Spinal cord (tissue), 9 donors: ENCODE measurements at regions not wholly inside any gene's neighbourhood (a gene's known extent, or its start where the extent isn't known, plus 50 kb on each side); places are given as distances from the start of the nearest gene placed in this dataset.

ENCODE experiments used
- DNase-seq, 6 donors: peaks; one replicate each; pipeline versions ENCODE4 v3.0.0 to v3.0.0-alpha.2; 2013 to 2015; ENCODE audit warnings: low spot score in 6 of 6, low read depth in 4 of 6
- H3K27ac ChIP-seq: one replicate; pipeline ENCODE4 v1.5.1; 2013; ENCODE audit warnings: low read depth, low read length, control low read depth
- H3K27me3 ChIP-seq: one replicate; pipeline ENCODE4 v1.6.1; 2013; ENCODE audit warnings: low read length; ENCODE audit not compliant: control insufficient read depth, insufficient read depth
- H3K36me3 ChIP-seq: one replicate; pipeline ENCODE4 v1.6.1; 2013; ENCODE audit warnings: low read length; ENCODE audit not compliant: control insufficient read depth, insufficient read depth
- H3K4me1 ChIP-seq: one replicate; pipeline ENCODE4 v1.6.1; 2013; ENCODE audit warnings: low read length; ENCODE audit not compliant: control insufficient read depth, insufficient read depth
- H3K4me3 ChIP-seq: one replicate; pipeline ENCODE4 v1.5.1; 2013; ENCODE audit warnings: low read depth, low read length, control low read depth
- H3K9me3 ChIP-seq: one replicate; pipeline ENCODE4 v1.6.1; 2013; ENCODE audit warnings: low read length; ENCODE audit not compliant: control insufficient read depth, insufficient read depth
- WGBS: methylation state at CpG from one replicate; pipeline ENCODE4 v1.1.5; 2013; ENCODE audit warnings: missing lambda C conversion rate; ENCODE audit not compliant: insufficient coverage; 5-methylcytosine and 5-hydroxymethylcytosine counted together
- donor health status: healthy.

DNA sequence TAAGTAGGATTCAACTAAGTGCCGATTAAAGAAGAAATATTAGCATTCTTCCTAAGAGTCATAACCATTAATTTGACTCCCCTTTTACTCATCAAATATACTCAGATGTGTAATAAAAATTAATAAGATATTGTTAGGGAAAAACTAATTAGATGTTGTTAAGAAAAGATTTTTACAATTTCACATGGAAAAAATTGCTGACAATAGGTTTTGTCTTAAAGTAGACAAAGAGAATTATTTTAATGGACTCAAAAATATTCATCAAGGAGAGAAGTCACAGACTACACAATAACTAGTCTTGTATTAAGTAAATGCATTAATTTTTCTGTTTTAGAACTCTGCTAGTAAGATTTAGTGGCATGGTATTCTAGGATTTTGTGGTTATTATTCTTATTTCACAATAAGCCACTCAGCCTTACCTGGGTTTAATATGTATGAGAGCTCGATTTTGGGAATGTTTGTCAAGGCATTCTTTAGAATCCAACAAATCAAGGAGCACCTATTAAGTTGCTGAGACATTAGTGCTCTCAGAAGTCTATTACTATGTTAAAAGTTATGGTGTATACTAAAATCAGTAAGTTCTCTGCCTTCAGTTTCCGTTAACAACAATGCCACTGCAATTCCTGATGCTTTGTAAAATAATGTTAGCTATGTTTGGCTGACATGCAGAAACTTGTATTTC is 110.2 kb upstream of the UGT8 start:
- DNase-seq = no peak
- Histone ChIP-seq H3K4me3 (no peak overlapping the region), H3K9me3 (peaks cover 3% of the 10 kb centered on the region), H3K27me3 (no peaks in the 10 kb centered on the region), H3K36me3 (no peaks in the 10 kb centered on the region), H3K4me1 (no peaks in the 10 kb centered on the region), H3K27ac (no peak overlapping the region)
- no CpG with 5 or more reads among the region's 3 CpGs for WGBS

DNA sequence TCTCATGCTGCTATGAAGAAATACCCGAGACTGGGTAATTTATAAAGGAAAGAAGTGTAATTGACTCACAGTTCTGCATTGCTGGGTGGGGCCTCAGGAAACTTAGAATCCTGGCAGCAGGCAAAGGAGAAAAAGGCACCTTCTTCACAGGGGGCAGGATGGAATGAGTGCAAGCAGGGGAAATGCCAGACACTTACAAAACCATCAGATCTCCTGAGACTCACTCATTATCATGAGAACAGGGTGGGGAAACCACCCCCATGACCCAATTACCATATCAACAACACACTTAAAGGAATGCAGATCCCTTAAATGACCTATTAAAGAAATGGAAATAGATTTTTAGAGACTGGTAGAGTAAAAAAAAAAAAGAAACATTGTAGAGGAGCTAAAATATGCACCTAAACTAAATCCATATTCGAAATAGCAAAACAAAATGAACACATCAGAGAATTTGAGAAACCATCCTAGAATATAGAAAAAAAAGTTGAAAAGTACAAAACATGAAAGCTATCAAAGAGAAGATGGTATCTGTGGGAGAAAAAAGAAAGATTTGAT is 104.3 kb upstream of the UGT8 start:
- WGBS = 80% methylated on average over 1 of the region's 2 CpGs
- DNase-seq = no peak
- H3K27ac ChIP-seq = no peak overlapping the region
- no peaks in the 10 kb centered on the region for H3K36me3 ChIP-seq
- H3K4me1 ChIP-seq = no peaks in the 10 kb centered on the region
- H3K9me3 ChIP-seq = peaks cover 3% of the 10 kb centered on the region
- no peaks in the 10 kb centered on the region for H3K27me3 ChIP-seq
- no peak overlapping the region for H3K4me3 ChIP-seq

DNA sequence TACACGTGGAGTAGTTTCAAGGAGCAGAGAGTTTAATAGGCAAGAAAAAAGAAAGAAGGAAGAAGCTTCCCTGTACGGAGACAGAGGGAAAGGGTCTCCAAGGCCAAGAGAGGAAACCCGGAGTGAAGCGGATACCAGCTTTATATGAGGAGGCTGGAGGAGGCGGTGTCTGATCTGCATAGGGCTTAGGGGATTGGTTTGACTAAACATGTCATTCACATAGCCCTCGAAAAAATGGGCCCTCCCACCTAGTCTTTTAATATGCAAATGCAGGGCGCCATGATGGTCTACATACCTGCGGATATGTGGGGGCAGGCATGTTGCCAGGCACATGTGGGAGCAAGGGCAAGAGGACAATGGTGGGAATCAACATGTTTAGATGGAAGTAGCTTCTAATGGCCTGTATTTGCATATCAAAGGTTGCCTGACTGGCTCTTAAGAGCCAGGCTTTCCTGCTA is 103.1 kb upstream of the UGT8 start:
- DNase-seq = peak in 2 of 6 donors; percentile 5 to 13
- no peak overlapping the region for H3K4me3 ChIP-seq
- no peaks in the 10 kb centered on the region for H3K4me1 ChIP-seq
- 45% methylated on average over 6 of the region's 8 CpGs for WGBS
- H3K27ac ChIP-seq = no peak overlapping the region
- no peaks in the 10 kb centered on the region for H3K36me3 ChIP-seq
- H3K27me3 ChIP-seq = no peaks in the 10 kb centered on the region
- peaks cover 3% of the 10 kb centered on the region for H3K9me3 ChIP-seq

DNA sequence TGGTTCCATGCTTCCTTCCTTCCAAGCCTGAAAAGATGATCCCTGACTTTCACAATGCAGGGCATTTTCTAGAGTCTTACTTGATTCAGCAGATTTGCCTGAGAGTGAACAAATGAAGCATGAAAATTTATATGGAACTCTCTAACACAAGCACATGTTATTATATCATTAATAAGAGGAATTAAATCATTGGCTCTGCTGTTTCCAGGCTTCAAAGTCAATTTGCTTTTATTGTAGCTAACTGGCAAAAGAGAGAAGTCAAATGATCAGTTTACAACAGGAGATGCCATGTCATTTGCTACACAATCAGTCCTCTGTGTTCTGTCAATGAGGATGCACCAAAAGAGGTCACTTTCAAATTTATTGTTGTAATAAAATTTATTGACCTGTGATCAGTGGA is 101.5 kb upstream of the UGT8 start:
- Histone ChIP-seq H3K36me3 (no peaks in the 10 kb centered on the region), H3K27ac (no peak overlapping the region), H3K27me3 (no peaks in the 10 kb centered on the region), H3K9me3 (peaks cover 3% of the 10 kb centered on the region), H3K4me1 (no peaks in the 10 kb centered on the region), H3K4me3 (no peak overlapping the region)
- DNase-seq = peak in 1 of 6 donors; percentile 2

DNA sequence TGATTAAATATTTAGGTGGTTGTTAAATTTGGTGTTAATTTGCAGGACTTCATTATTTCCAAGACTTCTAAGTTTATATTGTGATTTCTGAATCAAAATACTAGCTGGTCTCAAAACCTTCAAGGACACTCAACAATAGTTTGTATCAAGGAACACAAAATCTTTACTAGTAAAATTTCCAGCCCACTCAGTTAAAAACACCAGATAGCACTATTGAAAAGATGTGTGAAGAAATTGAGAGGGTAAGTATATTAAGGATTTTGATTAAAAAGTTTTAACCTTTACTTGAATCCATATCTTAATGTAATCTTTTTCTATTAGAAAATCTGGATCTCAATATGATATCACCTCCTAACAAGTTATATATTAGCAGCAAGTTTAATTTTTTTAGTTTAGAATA is 89.3 kb upstream of the UGT8 start:
- Histone ChIP-seq H3K4me1 (no peaks in the 10 kb centered on the region), H3K27ac (no peak overlapping the region), H3K36me3 (no peaks in the 10 kb centered on the region), H3K4me3 (no peak overlapping the region), H3K27me3 (no peaks in the 10 kb centered on the region), H3K9me3 (no peaks in the 10 kb centered on the region)
- peak in 1 of 6 donors; percentile 6 for DNase-seq

DNA sequence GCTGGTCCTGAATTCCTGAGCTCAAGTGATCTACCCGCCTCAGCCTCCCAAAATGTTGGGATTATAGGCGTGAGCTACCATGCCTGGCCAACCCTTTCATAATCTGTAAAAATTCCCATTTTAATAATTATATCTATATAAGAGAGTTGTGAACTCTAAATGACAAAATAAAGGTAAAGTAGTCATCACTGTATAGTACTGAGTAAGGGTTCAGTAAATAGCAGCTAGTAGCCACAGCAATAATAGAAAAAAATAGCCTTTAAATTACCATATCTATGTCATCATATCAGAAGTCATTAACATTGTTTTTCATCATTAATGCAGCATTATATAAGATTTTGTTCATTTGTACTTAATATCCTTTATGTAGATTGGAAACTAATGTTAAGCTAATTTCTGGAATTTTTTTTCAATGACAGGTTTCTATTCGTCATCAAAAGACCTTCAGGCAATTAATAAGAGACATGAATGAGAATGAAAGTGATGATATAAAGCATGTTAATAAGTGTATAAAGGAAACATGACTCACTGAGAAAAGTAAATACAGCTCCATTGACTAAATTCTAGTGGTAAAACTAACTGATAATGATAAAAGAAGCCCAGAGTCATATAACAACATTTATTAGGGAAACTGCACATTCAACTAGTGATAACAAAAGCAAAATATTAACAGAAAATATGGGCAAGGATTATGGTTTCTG is 85.9 kb upstream of the UGT8 start:
- Histone ChIP-seq H3K4me1 (no peaks in the 10 kb centered on the region), H3K4me3 (no peak overlapping the region), H3K27ac (no peak overlapping the region), H3K9me3 (no peaks in the 10 kb centered on the region), H3K27me3 (no peaks in the 10 kb centered on the region), H3K36me3 (no peaks in the 10 kb centered on the region)
- WGBS = no CpG with 5 or more reads among the region's 3 CpGs
- DNase-seq = no peak

DNA sequence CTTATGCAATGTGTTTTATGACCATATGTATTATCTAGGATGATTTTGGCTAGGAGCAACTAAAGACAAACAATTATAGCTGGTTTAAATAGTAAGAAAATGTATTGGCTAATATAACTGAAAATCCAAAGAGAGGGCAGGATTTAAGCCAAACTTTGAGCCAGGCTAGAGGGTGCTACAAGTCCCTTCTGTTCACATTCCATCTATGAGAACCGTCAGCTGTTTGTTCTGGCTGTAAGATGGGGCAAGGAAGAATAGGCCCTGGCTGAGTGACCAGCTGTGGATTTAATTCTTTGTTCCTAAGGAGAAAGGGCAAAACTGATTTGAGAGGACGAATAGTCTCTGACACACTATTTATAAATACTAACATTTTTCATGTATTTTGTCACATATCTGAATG is 79.2 kb upstream of the UGT8 start:
- no peak overlapping the region for H3K27ac ChIP-seq
- no CpG with 5 or more reads among the region's 2 CpGs for WGBS

DNA sequence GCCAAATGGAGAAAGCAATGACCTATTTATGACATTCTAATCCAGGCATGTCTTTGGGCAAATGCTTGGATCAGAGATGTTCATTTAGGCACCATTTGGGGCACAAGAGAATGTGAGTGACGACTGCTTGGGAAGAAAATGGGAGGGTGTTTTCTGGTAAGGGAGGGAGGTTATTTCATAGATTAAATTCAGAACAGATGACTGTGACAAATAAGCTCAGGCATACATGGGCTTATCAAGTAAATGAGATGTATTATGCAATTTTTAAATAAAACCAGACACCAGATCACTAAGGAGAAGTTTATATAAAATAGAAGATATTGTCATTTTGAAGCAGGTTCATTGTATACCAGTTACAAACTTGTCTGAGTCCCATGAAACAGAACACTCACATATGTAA is 71.4 kb upstream of the UGT8 start:
- Histone ChIP-seq H3K4me1 (no peaks in the 10 kb centered on the region), H3K4me3 (no peak overlapping the region), H3K27ac (no peak overlapping the region), H3K27me3 (no peaks in the 10 kb centered on the region), H3K9me3 (no peaks in the 10 kb centered on the region), H3K36me3 (no peaks in the 10 kb centered on the region)
- DNase-seq = no peak
- 71% methylated on average over 1 of the region's 1 CpG for WGBS

More for the DNA sequence above, 79.2 kb upstream of the UGT8 start:
- H3K36me3 ChIP-seq = no peaks in the 10 kb centered on the region
- DNase-seq = peak in 1 of 6 donors; percentile 5
- no peaks in the 10 kb centered on the region for H3K27me3 ChIP-seq
- no peak overlapping the region for H3K4me3 ChIP-seq
- no peaks in the 10 kb centered on the region for H3K9me3 ChIP-seq
- H3K4me1 ChIP-seq = no peaks in the 10 kb centered on the region

DNA sequence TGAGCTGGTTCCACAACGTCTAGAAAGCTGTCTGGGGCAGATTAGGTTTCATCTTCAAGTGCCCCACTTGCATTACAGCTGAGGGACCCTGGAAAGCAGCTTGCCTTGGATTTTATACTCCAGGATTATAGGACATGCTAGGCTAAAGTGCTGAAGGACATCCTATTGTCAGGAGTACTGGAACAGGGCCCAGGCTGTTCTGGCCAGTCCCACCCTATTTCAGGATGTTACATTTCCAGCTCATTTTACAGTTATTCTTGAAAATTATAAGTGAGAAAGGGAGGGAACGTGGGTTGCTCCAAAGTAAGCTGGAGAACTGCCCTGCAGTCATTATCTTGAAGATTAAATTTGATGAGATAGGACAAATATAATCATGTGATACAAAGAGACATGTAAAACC is 71.0 kb upstream of the UGT8 start:
- DNase-seq = peak in 1 of 6 donors; percentile 24
- Histone ChIP-seq H3K36me3 (no peaks in the 10 kb centered on the region), H3K4me3 (no peak overlapping the region), H3K27me3 (no peaks in the 10 kb centered on the region), H3K4me1 (no peaks in the 10 kb centered on the region), H3K9me3 (no peaks in the 10 kb centered on the region), H3K27ac (no peak overlapping the region)
- WGBS = no CpG with 5 or more reads among the region's 2 CpGs

DNA sequence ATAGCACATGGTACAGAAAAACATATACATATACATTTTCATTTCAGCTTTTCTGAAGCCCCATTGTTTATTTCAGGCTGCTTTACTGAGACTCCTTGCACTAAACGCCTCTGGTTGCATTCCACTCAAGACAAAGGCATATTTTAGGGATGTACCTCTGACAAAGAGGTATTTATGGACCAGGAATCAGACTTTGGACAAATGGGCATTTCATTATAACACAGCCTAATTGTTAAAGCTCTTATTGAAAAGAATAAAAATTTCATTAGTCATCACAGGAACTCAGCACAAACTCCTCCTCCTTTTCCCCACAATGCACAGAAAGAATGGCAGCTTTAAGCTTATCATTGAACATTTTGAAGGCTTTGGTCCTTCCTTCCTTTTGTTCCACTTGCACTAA is 62.9 kb upstream of the UGT8 start:
- DNase-seq = peak in 1 of 6 donors; percentile 13
- Histone ChIP-seq H3K4me3 (no peak overlapping the region), H3K9me3 (no peaks in the 10 kb centered on the region), H3K27me3 (no peaks in the 10 kb centered on the region), H3K36me3 (no peaks in the 10 kb centered on the region), H3K27ac (no peak overlapping the region), H3K4me1 (no peaks in the 10 kb centered on the region)
- no CpG with 5 or more reads among the region's 1 CpG for WGBS
